H9 (cell line): ENCODE measurements at regions not wholly inside any gene's neighbourhood (a gene's known extent, or its start where the extent isn't known, plus 50 kb on each side); places are given as distances from the start of the nearest gene placed in this dataset.

Experiments
- DNase-seq: peaks from one replicate; pipeline ENCODE4 v3.0.0-alpha.2; 2017
- H2AFZ ChIP-seq: one replicate; pipeline ENCODE4 v1.6.1; 2013; ENCODE audit warnings: mild to moderate bottlenecking, low read length, control low read depth, moderate library complexity
- H2AK5ac ChIP-seq: 2 replicates; pipeline ENCODE4 v1.6.1; 2013; ENCODE audit warnings: low read length, control low read depth, mixed read lengths; ENCODE audit not compliant: insufficient read length
- H2BK120ac ChIP-seq: one replicate; pipeline ENCODE4 v1.6.1; 2013; ENCODE audit warnings: low read depth, mild to moderate bottlenecking, low read length, control low read depth, inconsistent platforms; ENCODE audit not compliant: poor library complexity, severe bottlenecking
- H2BK12ac ChIP-seq: 2 replicates; pipeline ENCODE4 v1.6.1; 2013; ENCODE audit warnings: low read length, control low read depth, mixed read lengths, low read depth; ENCODE audit not compliant: insufficient read length
- H2BK15ac ChIP-seq: 2 replicates; pipeline ENCODE4 v1.6.1; 2013; ENCODE audit warnings: low read depth, low read length, control low read depth
- H2BK20ac ChIP-seq: one replicate; pipeline ENCODE4 v1.6.1; 2013; ENCODE audit warnings: low read depth, mild to moderate bottlenecking, low read length, control low read depth, inconsistent platforms; ENCODE audit not compliant: poor library complexity, severe bottlenecking
- H2BK5ac ChIP-seq: 2 replicates; pipeline ENCODE4 v1.6.1; 2013; ENCODE audit warnings: low read length, control low read depth, mixed read lengths; ENCODE audit not compliant: insufficient read length
- H3K14ac ChIP-seq: 2 replicates; pipeline ENCODE4 v1.6.1; 2013; ENCODE audit warnings: low read length, control low read depth; ENCODE audit not compliant: insufficient read depth
- H3K18ac ChIP-seq: 2 replicates; pipeline ENCODE4 v1.6.1; 2013; ENCODE audit warnings: low read depth, mild to moderate bottlenecking, mixed read lengths, low read length, control low read depth; ENCODE audit not compliant: insufficient read length
- H3K23ac ChIP-seq: 2 replicates; pipeline ENCODE4 v1.6.1; 2013; ENCODE audit warnings: low read length, control low read depth, mixed read lengths, low read depth; ENCODE audit not compliant: insufficient read length
- H3K23me2 ChIP-seq: 2 replicates; pipeline ENCODE4 v1.6.1; 2013; ENCODE audit warnings: low read depth, mild to moderate bottlenecking, mixed read lengths, low read length, control low read depth; ENCODE audit not compliant: insufficient read length, poor library complexity, severe bottlenecking
- H3K27ac ChIP-seq: 2 replicates; pipeline ENCODE4 v1.5.1; 2013; ENCODE audit warnings: low read length, control low read depth, mixed read lengths, low read depth; ENCODE audit not compliant: insufficient read length
- H3K27me3 ChIP-seq: 2 replicates; pipeline ENCODE4 v1.6.1; 2013; ENCODE audit warnings: low read length, control low read depth, inconsistent platforms; ENCODE audit not compliant: insufficient read depth
- H3K4ac ChIP-seq: 2 replicates; pipeline ENCODE4 v1.6.1; 2013; ENCODE audit warnings: low read depth, mild to moderate bottlenecking, control low read depth, inconsistent platforms, low read length, moderate library complexity
- H3K4me1 ChIP-seq: 2 replicates; pipeline ENCODE4 v1.6.1; 2013; ENCODE audit warnings: low read length, control low read depth, inconsistent platforms; ENCODE audit not compliant: insufficient read depth
- H3K4me2 ChIP-seq: 2 replicates; pipeline ENCODE4 v1.6.1; 2013; ENCODE audit warnings: low read length, control low read depth, mixed read lengths; ENCODE audit not compliant: insufficient read length, insufficient read depth
- H3K56ac ChIP-seq: 2 replicates; pipeline ENCODE4 v1.6.1; 2013; ENCODE audit warnings: low read depth, mild to moderate bottlenecking, mixed read lengths, low read length, control low read depth; ENCODE audit not compliant: insufficient read length
- H3K79me1 ChIP-seq: 2 replicates; pipeline ENCODE4 v1.6.1; 2013; ENCODE audit warnings: low read depth, mild to moderate bottlenecking, moderate library complexity, low read length, control low read depth, inconsistent platforms; ENCODE audit not compliant: insufficient read depth, poor library complexity, severe bottlenecking
- H3K79me2 ChIP-seq: 2 replicates; pipeline ENCODE4 v1.6.1; 2013; ENCODE audit warnings: low read length, control low read depth, inconsistent platforms; ENCODE audit not compliant: insufficient read depth
- H3K9ac ChIP-seq: 2 replicates; pipeline ENCODE4 v1.6.1; 2013; ENCODE audit warnings: low read length, control low read depth, mixed read lengths; ENCODE audit not compliant: insufficient read length; ENCODE audit errors: extremely low read depth
- H3K9me3 ChIP-seq: one replicate; pipeline ENCODE4 v1.6.1; 2013; ENCODE audit warnings: low read depth, low read length, inconsistent platforms; ENCODE audit not compliant: control insufficient read depth
- H3T11ph ChIP-seq: one replicate; pipeline ENCODE4 v1.6.1; 2013; ENCODE audit warnings: mild to moderate bottlenecking, low read length, control low read depth, inconsistent platforms
- H4K20me1 ChIP-seq: one replicate; pipeline ENCODE4 v1.6.1; 2013; ENCODE audit not compliant: control insufficient read depth, insufficient read length, insufficient read depth
- H4K5ac ChIP-seq: 2 replicates; pipeline ENCODE4 v1.6.1; 2013; ENCODE audit warnings: low read depth, mild to moderate bottlenecking, mixed read lengths, low read length, control low read depth; ENCODE audit not compliant: insufficient read length
- H4K8ac ChIP-seq: replicated peaks from 2 replicates; pipeline ENCODE4 v1.6.1; 2013; ENCODE audit warnings: low read length, control low read depth, mixed read lengths, low read depth; ENCODE audit not compliant: insufficient read length
- H4K91ac ChIP-seq: 2 replicates; pipeline ENCODE4 v1.6.1; 2013; ENCODE audit warnings: low read depth, mild to moderate bottlenecking, moderate library complexity, mixed read lengths, low read length, control low read depth; ENCODE audit not compliant: insufficient read length
- H3K27ac Mint-ChIP-seq, 3 experiments: 2 replicates in 2 of 3; 3 replicates in 1 of 3; pipeline ENCODE4 v1.8.0; 2020 to 2021; ENCODE audit warnings: mixed read lengths in 3 of 3, mild to moderate bottlenecking in 1 of 3, moderate library complexity in 1 of 3
- H3K27me3 Mint-ChIP-seq: 2 replicates; pipeline ENCODE4 v1.8.0; 2021; ENCODE audit warnings: low read depth, mild to moderate bottlenecking, moderate library complexity, mixed read lengths
- H3K36me3 Mint-ChIP-seq, 3 experiments: 2 replicates in 2 of 3; 3 replicates in 1 of 3; pipeline ENCODE4 v1.8.0; 2020 to 2021; ENCODE audit warnings: low read depth in 3 of 3, mixed read lengths in 3 of 3; ENCODE audit not compliant: insufficient read depth in 1 of 3
- H3K4me1 Mint-ChIP-seq, 2 experiments: 2 replicates each; pipeline ENCODE4 v1.8.0; 2020; ENCODE audit warnings: mixed read lengths in 2 of 2
- H3K4me3 Mint-ChIP-seq, 2 experiments: 2 replicates in 1 of 2; 3 replicates in 1 of 2; pipeline ENCODE4 v1.8.0; 2020 to 2021; ENCODE audit warnings: mild to moderate bottlenecking in 2 of 2, mixed read lengths in 2 of 2, moderate library complexity in 1 of 2
- H3K9me3 Mint-ChIP-seq, 2 experiments: 2 replicates in 1 of 2; 3 replicates in 1 of 2; pipeline ENCODE4 v1.8.0; 2020; ENCODE audit warnings: mild to moderate bottlenecking in 2 of 2, mixed read lengths in 2 of 2, moderate library complexity in 1 of 2
- WGBS: extraction: QIAGEN DNeasy Blood & Tissue Kit; methylation state at CpG from one replicate; pipeline ENCODE4 v1.1.7; 2013; ENCODE audit warnings: missing lambda C conversion rate, low lambda C conversion rate, mixed read lengths; ENCODE audit not compliant: insufficient read length; ENCODE audit errors: extremely low coverage; 5-methylcytosine and 5-hydroxymethylcytosine counted together
- TF ChIP-seq, protein P1 (sequence below): fragments of 200-600 bp; sonication (generic); conservative IDR thresholded peaks from 3 replicates; pipeline ENCODE4 v1.8.0; 2021; ENCODE audit warnings: antibody characterized with exemption, mild to moderate bottlenecking

DNA sequence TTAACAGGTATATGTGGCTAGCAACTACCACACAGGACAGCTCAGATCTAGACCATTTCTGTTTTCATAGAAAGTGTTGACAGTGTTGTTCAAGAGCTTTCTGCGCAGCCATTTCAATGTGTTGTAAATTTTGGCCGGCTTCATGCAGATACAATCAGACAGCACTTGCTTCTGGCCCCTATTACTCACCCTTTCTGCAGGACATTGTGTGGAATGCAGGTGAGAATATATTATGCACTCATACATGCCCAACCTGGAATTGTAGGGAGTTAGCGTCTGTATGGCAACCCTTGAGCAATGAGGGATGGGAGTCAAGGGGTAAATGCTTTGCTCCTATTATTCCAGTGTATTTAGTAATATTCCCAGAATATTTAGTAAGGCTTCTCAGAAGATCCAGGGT lies 180.9 kb upstream of the PLXNA2 start:
- Histone ChIP-seq H3K4me1 (peaks cover 8% of the 10 kb centered on the region; the same call in 1 of the 2 replicates), H3K4ac (no peak overlapping the region), H3K4me2 (no peak overlapping the region), H4K8ac (no peak overlapping the region), H2BK15ac (no peak overlapping the region), H3K27ac (no peak overlapping the region), H4K91ac (no peak overlapping the region), H3K23ac (no peak overlapping the region), H3K27me3 (no peaks in the 10 kb centered on the region), H3K79me2 (no peaks in the 10 kb centered on the region), H3K14ac (no peak overlapping the region), H2BK12ac (no peak overlapping the region), H2AFZ (no peak overlapping the region), H3K18ac (no peak overlapping the region), H3K9ac (no peak overlapping the region), H3T11ph (no peak overlapping the region), H4K5ac (no peak overlapping the region), H3K79me1 (no peaks in the 10 kb centered on the region), H3K23me2 (no peaks in the 10 kb centered on the region), H3K9me3 (no peaks in the 10 kb centered on the region), H2BK120ac (no peak overlapping the region), H2BK5ac (no peak overlapping the region), H2BK20ac (no peak overlapping the region), H3K56ac (no peak overlapping the region), H4K20me1 (no peaks in the 10 kb centered on the region), H2AK5ac (no peak overlapping the region)
- Mint-ChIP-seq H3K4me3 (no peak overlapping the region), H3K36me3 (no peaks in the 10 kb centered on the region), H3K27ac (no peak overlapping the region), H3K9me3 (no peaks in the 10 kb centered on the region; a peak in 1 of 5 replicates), H3K4me1 (peaks cover 15 to 18% of the 10 kb centered on the region in 2 experiments), H3K27me3 (no peaks in the 10 kb centered on the region)
- WGBS = no CpG with 5 or more reads among the region's 3 CpGs
- no peak for DNase-seq
- TF ChIP-seq, protein P1, sequence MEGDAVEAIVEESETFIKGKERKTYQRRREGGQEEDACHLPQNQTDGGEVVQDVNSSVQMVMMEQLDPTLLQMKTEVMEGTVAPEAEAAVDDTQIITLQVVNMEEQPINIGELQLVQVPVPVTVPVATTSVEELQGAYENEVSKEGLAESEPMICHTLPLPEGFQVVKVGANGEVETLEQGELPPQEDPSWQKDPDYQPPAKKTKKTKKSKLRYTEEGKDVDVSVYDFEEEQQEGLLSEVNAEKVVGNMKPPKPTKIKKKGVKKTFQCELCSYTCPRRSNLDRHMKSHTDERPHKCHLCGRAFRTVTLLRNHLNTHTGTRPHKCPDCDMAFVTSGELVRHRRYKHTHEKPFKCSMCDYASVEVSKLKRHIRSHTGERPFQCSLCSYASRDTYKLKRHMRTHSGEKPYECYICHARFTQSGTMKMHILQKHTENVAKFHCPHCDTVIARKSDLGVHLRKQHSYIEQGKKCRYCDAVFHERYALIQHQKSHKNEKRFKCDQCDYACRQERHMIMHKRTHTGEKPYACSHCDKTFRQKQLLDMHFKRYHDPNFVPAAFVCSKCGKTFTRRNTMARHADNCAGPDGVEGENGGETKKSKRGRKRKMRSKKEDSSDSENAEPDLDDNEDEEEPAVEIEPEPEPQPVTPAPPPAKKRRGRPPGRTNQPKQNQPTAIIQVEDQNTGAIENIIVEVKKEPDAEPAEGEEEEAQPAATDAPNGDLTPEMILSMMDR = no peak
